ENCODE measurements at regions not wholly inside any gene's neighbourhood (a gene's known extent, or its start where the extent isn't known, plus 50 kb on each side); places are given as distances from the start of the nearest gene placed in this dataset.

GRCh38 chr2:11018651-11019185, 107.0 kb downstream of the KCNF1 start:
- DNase-seq: no peak

- DNase-seq: no peak
Observed at GRCh38 chr2:11019614-11020013, 107.9 kb downstream of the KCNF1 start.

DNA sequence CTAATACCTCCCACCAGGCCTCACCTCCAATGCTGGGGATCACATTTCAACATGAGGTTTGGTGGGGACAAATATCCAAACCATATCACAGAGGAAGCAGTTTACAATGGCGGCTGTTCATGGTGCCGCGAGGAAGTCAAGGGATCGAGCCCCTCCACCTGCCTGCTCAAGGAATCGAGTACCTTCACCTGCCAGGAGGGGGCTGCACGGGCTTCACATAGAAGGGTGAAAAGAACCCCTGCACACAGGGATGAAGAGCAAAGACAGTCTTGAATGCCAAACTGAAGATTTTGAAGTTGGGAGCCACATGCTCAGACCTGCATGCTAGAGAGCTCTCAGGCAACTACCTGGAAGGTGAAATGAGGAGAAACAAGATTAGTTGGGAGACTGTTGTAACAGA, 110.3 kb downstream of the KCNF1 start:
- DNase-seq: no peak

- no peak for DNase-seq
Observed at GRCh38 chr2:11022591-11023273, 111.0 kb downstream of the KCNF1 start.

- DNase-seq: no peak
Observed at GRCh38 chr2:11023326-11024258, 111.9 kb downstream of the KCNF1 start.

GRCh38 chr2:11024259-11024645, 112.5 kb downstream of the KCNF1 start:
- DNase-seq: no peak

DNA sequence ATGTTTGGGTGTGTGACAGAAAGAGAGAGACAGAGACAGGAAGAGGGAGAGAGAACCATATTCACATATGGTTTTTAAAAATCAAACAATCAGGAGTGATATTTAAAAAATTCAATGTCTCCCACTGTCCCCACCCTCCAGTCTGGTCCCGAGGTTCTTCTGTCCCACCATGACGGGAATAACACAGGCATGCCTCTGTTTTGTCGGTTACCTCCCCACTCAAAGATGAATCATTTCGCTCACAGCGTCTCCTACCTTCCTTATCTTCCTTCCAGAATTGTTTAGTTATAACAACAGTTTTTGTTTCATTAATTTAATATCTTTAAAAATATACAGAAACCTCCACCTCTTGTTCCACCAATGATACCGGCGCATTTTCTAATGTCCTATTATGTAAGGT, 113.0 kb downstream of the KCNF1 start:
- no peak for DNase-seq

- DNase-seq: no peak
Observed at GRCh38 chr2:11026286-11026921, 114.7 kb downstream of the KCNF1 start.

- no peak for DNase-seq
Observed at GRCh38 chr2:11027195-11027594, 115.5 kb downstream of the KCNF1 start.

DNA sequence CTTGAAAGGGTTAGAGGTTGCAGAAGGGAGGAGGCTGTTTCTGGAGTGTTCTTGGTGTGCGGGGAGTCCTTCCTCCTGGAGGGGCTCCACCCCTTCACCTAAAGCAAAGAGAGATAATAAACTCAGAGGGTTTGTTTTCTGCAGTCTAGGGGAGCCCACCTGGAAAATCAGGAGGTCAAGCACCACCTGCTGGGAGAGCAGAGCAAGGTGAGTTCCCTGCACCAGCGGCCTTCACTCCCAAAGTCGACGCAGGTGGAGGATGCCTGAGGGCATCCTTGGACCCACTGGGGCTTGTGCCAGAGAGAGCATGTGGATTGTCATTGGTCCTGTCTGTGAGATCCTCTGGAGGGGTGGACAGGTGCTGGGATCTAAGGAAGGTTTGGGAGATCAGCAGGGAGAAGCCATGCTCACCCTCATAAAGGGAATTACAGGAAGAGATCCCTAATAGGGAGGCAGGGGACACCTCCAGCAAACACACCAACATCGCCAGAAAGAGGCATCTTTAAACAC, 116.7 kb downstream of the KCNF1 start:
- DNase-seq: no peak

DNA sequence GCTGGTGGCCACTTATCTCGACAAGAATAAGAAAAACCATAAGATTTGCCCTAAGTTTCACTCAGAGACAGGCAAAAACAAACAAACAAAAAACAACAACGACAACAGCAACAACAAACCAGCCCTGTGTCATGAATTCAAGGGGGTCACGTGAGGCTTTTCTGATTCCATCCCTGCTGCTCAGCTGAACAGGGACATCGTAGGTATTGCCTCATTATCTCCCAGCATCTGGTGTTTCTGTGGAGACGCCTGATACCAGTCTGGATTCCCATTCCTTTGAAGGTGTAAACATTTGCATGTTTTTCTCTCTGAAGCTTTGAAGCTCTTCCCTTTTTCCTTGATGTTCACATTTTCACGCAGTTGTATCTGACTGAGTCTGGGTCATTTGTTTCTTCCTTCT, 117.4 kb downstream of the KCNF1 start:
- DNase-seq: no peak

DNA sequence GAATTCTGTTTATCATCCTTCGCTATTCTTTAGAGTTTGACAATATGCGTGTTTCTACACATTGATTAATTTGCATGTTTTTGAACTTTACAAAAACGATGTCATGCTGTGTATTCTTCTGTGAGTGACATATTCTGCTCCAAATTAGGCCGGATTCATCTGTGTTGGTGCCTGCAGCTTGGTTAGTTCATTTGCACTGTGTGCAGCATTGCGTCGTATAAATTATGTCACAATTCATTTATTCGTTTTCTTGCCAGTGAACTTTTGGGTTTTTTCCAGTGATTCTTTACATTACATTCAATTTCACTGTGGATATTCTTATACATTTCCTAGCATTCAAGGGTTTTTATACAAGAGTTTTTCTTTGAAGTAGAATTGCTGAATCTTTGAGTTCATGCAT, 118.3 kb downstream of the KCNF1 start:
- DNase-seq: no peak

- no peak for DNase-seq
Observed at GRCh38 chr2:11030909-11031308, 119.2 kb downstream of the KCNF1 start.

- no peak for DNase-seq
Observed at GRCh38 chr2:11031876-11032275, 120.1 kb downstream of the KCNF1 start.

DNA sequence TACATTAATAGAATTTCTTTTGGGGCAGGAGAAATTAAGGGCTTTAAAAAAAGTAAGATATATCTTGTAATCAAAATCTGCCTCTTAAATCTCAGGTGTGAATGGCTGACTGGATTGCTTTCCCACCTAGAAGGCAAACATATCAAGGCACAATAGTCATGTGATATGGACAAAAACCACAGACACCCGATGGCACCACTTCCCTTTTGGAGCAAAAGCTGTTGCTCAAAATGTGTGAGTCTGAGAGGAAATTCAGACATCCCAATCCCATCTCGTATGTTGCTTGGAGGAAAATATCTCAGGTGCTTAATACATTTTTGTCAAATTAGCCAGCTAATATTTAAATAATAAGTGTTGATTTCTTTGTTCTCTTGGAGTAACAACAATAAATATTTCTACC, 120.7 kb downstream of the KCNF1 start:
- no peak for DNase-seq

DNA sequence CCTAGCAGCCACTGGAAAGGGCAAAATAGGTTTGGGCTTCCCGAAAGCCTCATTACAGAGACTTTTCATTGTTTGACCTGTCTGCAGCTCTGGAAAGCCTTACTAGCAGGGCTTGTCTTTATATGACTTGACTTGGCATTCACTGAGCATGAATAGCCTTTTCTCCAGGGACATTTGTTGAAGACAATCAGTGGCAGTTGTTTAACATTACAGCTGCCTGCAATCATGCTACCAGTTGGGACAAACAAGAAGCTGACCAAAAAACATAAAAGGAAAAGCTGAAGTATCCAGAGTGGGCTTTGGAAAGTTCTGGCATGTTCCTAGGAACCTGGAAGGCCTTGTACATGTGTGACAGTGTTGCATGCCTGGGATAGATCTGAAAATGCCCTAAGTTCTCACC, 121.4 kb downstream of the KCNF1 start:
- DNase-seq: no peak

GRCh38 chr2:11038641-11039040, 116.6 kb upstream of the SLC66A3 start:
- no peak for DNase-seq

GRCh38 chr2:11040992-11041391, 114.3 kb upstream of the SLC66A3 start:
- DNase-seq: no peak

DNA sequence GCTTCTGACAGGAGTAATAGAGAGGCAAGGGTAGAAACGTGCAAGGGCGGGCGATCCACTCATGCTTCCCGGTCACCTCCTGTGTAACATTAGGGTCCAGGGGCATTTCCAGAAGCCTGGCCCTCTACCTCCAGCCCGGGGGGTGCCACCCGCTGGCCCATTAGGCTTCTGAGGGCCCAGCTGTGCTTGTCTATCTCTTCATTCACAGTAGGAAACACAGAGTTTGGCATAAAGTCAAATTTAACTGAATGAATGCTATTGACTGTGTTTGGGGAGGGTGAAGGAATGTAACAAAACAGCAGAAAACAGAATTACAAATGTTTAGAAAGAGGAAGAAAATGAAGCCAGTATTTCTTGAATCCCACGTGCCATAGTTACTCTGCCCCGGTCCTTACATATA, 112.4 kb upstream of the SLC66A3 start:
- DNase-seq: no peak

DNA sequence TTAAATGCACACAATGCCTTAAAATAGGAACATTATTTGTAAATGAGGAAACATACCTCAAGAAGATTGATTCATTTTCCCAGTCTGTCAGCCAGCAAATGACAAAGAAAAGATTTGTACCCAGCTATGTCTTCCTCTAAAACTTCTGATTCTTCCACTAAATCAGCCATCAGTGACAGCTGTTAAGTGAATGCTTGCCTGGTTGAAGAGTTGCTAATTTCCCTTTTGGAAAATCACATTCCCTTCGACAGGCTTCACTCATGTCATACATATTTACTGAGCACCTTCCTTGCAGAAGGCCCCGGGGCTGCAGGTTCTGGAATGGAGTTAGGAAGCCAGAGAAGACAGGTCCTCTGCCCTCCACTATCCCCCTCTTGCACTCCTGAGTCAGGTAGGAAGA, 112.0 kb upstream of the SLC66A3 start:
- DNase-seq: no peak

DNA sequence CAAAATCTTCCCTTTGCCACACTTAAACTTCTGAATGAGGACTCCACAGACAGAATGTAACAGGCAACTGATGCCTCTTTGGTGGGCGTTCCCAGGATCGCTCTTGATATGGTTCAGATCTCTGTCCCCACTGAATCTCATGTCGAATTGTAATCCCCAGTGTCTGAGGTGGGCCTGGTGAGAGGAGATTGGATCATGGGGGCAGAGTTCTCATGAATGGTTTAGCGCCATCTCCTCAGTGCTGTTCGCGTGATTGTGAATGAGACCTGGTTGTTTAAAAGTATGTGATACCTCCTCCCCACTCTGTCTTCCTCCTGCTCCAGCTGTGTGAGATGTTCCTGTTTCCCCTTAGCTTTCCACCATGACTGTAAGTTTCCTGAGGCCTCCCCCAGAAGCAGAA, 111.1 kb upstream of the SLC66A3 start:
- no peak for DNase-seq

DNA sequence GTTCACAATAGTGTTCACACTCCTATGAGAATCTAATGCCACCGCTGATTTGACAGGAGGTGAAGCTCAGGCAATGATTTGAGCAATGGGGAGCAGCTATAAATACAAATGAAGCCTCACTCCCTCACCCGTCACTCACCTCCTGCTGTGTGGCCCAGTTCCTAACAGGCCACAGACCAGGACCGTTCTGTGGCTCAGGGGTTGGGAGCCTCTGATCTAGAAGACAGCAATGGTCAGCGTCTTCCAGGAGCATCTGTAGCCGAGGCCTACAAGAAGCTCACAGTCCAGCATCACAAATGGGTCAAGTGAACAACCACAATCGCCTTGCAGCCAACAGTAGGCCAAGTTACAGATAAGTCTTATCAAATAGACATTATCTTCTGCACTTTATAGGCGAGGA, 110.0 kb upstream of the SLC66A3 start:
- no peak for DNase-seq

DNA sequence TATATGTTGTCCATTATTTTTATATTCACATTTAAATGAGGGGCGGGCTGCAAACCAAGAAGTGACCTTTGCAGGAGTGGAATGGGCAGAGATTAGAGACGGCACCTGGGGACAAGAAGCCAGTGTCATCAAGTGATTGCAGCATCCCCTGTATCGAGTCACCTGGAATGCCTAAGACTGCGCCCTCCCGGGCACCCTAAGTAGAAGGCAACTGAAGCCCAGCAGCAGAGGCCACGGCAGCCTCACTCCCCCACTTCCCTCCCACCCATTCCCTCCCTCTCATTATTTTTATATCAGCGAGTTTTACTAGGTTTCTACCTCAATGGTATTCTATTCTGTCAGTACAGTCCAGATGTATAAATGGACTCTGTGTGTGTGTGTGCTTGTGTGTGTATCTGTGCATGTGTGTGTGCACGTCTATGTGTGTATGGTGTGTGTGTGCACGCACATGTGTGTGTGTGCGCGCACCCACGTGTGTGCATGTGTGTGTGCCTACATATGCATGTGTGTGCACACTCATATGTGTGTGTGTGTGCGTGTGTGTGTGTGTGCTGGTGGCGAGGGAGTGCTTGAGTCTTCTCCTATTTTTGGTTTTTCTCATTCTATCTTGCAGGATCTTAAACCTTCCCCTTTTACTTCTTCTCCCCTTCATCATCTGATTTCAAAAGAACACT, 106.8 kb upstream of the SLC66A3 start:
- no peak for DNase-seq
